HepG2 (cell line): ENCODE measurements at regions not wholly inside any gene's neighbourhood (a gene's known extent, or its start where the extent isn't known, plus 50 kb on each side); places are given as distances from the start of the nearest gene placed in this dataset.
A peak's percentile ranks its signal among the peaks of the same experiment; 100 is the strongest.

Experiments used
- ATAC-seq: fragments of 200-7000 bp; cut with Tn5 transposase; 3 replicates; pipeline ENCODE4 v1.9.1; 2020; ENCODE audit warnings: mild to moderate bottlenecking, moderate library complexity
- BruUV-seq: library from RNA; stranded (reverse); fragments of 400-500 nt; replicated peaks from 2 replicates; lab custom pipeline; 2021; lab: Mats Ljungman, UMichigan
- CTCF ChIA-PET: fragments of 300-600 bp; formaldehyde crosslinking; extraction: SDS; loops from one replicate; lab custom pipeline; 2021; ENCODE audit warnings: low total read pairs, inconsistent platforms, low intra/inter-chr PET ratio; lab: Yijun Ruan, JAX
- POLR2A ChIA-PET: fragments of 350-600 bp; sonication (Branson Sonifier 250); formaldehyde crosslinking; loops from one replicate; lab custom pipeline; 2020; ENCODE audit warnings: antibody characterized with exemption, inconsistent platforms; lab: Yijun Ruan, JAX
- DNase-seq: peaks from one replicate; pipeline ENCODE4 v3.0.0-alpha.2; 2015; ENCODE audit warnings: low spot score
- FAIRE-seq: peaks from 3 replicates; lab custom pipeline; 2011; peaks lifted over from hg19 to GRCh38; lab: Jason Lieb, UNC
- H2AFZ ChIP-seq: one replicate; pipeline ENCODE4 v1.6.1; 2011; ENCODE audit warnings: low read length, inconsistent platforms
- H3K27ac ChIP-seq: fragments of 300-600 bp; 3 replicates; pipeline ENCODE4 v1.8.0; 2011; ENCODE audit warnings: mixed run types, mild to moderate bottlenecking, mixed read lengths, low read length, inconsistent platforms; ENCODE audit not compliant: insufficient read depth; ENCODE audit errors: extremely low read length
- H3K27me3 ChIP-seq, 2 experiments: fragments of 200-600 bp in 1 of 2; 2 replicates in 1 of 2; 3 replicates in 1 of 2; pipeline versions ENCODE4 v1.6.0 to v1.8.0; 2011; ENCODE audit warnings: low read length in 2 of 2, mild to moderate bottlenecking in 2 of 2, moderate library complexity in 2 of 2, inconsistent platforms in 1 of 2; ENCODE audit not compliant: insufficient read depth in 2 of 2, control insufficient read depth in 1 of 2
- H3K36me3 ChIP-seq, 2 experiments: fragments of 200-600 bp in 1 of 2; replicated peaks in 1 of 2; 2 replicates in 1 of 2; 3 replicates in 1 of 2; pipeline versions ENCODE4 v1.5.1 to v1.8.0; 2011; ENCODE audit warnings: low read length in 2 of 2, inconsistent platforms in 1 of 2; ENCODE audit not compliant: insufficient read depth in 2 of 2, control insufficient read depth in 1 of 2
- H3K4me1 ChIP-seq: 2 replicates; pipeline ENCODE4 v1.5.1; 2012; ENCODE audit warnings: low read length, inconsistent platforms; ENCODE audit not compliant: insufficient read depth
- H3K4me2 ChIP-seq: 2 replicates; pipeline ENCODE4 v1.6.0; 2011; ENCODE audit warnings: low read depth, low read length, inconsistent platforms
- H3K4me3 ChIP-seq, 3 experiments: fragments of 200-600 bp in 1 of 3; sonication (generic), shearing (Covaris generic) in 1 of 3; replicated peaks in 1 of 3; 2 replicates each; pipeline ENCODE4 v1.5.1; 2011 to 2016; ENCODE audit warnings: low read length in 3 of 3, inconsistent platforms in 2 of 3, low read depth in 2 of 3, mild to moderate bottlenecking in 2 of 3, control low read depth in 1 of 3, mixed read lengths in 1 of 3; ENCODE audit not compliant: insufficient read depth in 1 of 3
- H3K79me2 ChIP-seq: one replicate; pipeline ENCODE4 v1.6.1; 2011; ENCODE audit warnings: low read length, inconsistent platforms; ENCODE audit not compliant: insufficient read depth
- H3K9ac ChIP-seq: 2 replicates; pipeline ENCODE4 v1.6.0; 2011; ENCODE audit warnings: mild to moderate bottlenecking, low read depth, low read length, inconsistent platforms; ENCODE audit not compliant: insufficient read depth
- H3K9me3 ChIP-seq: 2 replicates; pipeline ENCODE4 v1.5.1; 2012; ENCODE audit warnings: mild to moderate bottlenecking, low read length
- H4K20me1 ChIP-seq: 2 replicates; pipeline ENCODE4 v1.6.0; 2011; ENCODE audit warnings: inconsistent platforms, mild to moderate bottlenecking, low read length, moderate library complexity; ENCODE audit not compliant: insufficient read depth
- HBP1 ChIP-seq: IDR thresholded peaks from 2 replicates; pipeline ENCODE4 v1.6.1; 2016; ENCODE audit warnings: low read depth, control low read depth
- TEAD3 ChIP-seq: optimal IDR thresholded peaks from 2 replicates; pipeline ENCODE3; 2016; ENCODE audit warnings: borderline replicate concordance
- ZBTB8A ChIP-seq: sonication (generic); formaldehyde crosslinking; IDR thresholded peaks from 2 replicates; pipeline ENCODE4 v1.4.0; 2020; ENCODE audit warnings: mild to moderate bottlenecking, low read depth, missing genetic modification reagents, borderline replicate concordance
- ZHX1 ChIP-seq: sonication (generic); formaldehyde crosslinking; IDR thresholded peaks from 2 replicates; pipeline ENCODE4 v1.8.1; 2022; ENCODE audit warnings: low read depth, mild to moderate bottlenecking, missing genetic modification reagents
- ZNF275 ChIP-seq: sonication (generic); formaldehyde crosslinking; IDR thresholded peaks from 2 replicates; pipeline ENCODE4 v1.8.0; 2022; ENCODE audit warnings: missing genetic modification reagents, mild to moderate bottlenecking, inconsistent platforms, borderline replicate concordance
- ZNF614 ChIP-seq: IDR thresholded peaks from 2 replicates; pipeline ENCODE4 v1.6.1; 2018; ENCODE audit warnings: missing biosample characterization, missing genetic modification reagents, inconsistent platforms, borderline replicate concordance
- WGBS: methylation state at CpG from one replicate; pipeline ENCODE4 v1.1.6; 2017; ENCODE audit warnings: low lambda C conversion rate; 5-methylcytosine and 5-hydroxymethylcytosine counted together
- in situ Hi-C: cut with HindIII; loops from 2 replicates; pipeline ENCODE4 v1.10.0; 2017; ENCODE audit warnings: low pct_unique_long_range_greater_than_20kb; ENCODE audit not compliant: extremely low pct_ligation_motif_present
- intact Hi-C: fragments of 100-400 bp; cut with micrococcal nuclease; formaldehyde crosslinking; loops from one replicate; pipeline ENCODE4 v1.10.0; 2022; ENCODE audit not compliant: unreplicated experiment

- TF ChIP-seq ZNF614 (CRISPR knock-in tag) (no peak), ZNF275 (CRISPR knock-in tag) (no peak), ZHX1 (CRISPR knock-in tag) (no peak)
- TF ChIP-seq, all 625 proteins: peak for 0
Observed at GRCh38 chr1:91575909-91576519, 75.4 kb downstream of the CDC7 start (continued).

- intact Hi-C loops: no loop called here
- FAIRE-seq (no peak), DNase-seq (peak; percentile 5), ATAC-seq (no peak)
- H3K27me3 ChIP-seq: no peaks in the 10 kb centered on the region; a peak in 1 of 5 replicates
- 27% methylated on average over 5 of the region's 5 CpGs for WGBS
- ChIA-PET POLR2A (no interaction called here), CTCF (no interaction called here)
- H4K20me1 ChIP-seq: no peaks in the 10 kb centered on the region; the same call in 1 of the 2 replicates
- H3K4me3 ChIP-seq: no peak overlapping the region
- H3K4me1 ChIP-seq: 0 out of 2 replicates have a peak, but pooled peaks cover 8% of the 10 kb centered on the region
- in situ Hi-C loops: no loop called here
- no peaks in the 10 kb centered on the region for H3K79me2 ChIP-seq
- no peaks in the 10 kb centered on the region for H3K9me3 ChIP-seq
- H3K9ac ChIP-seq: no peak overlapping the region
- TF ChIP-seq TEAD3 (CRISPR knock-in tag) (peak; percentile 16), HBP1 (CRISPR knock-in tag) (no peak), ZBTB8A (CRISPR knock-in tag) (no peak)
- no peaks in the 10 kb centered on the region for H3K36me3 ChIP-seq
- BruUV-seq: no TSS peak
- no peak overlapping the region for H3K27ac ChIP-seq
- no peak overlapping the region for H2AFZ ChIP-seq
- H3K4me2 ChIP-seq: no peak overlapping the region
Observed at GRCh38 chr1:91578320-91579109, 77.9 kb downstream of the CDC7 start.
